GM21390 (cell line): ENCODE measurements at regions not wholly inside any gene's neighbourhood (a gene's known extent, or its start where the extent isn't known, plus 50 kb on each side); places are given as distances from the start of the nearest gene placed in this dataset.
"Not testable (repeated sequence)": the region's sequence is repeated elsewhere in the genome, so short reads cannot be mapped to it uniquely, and the experiment has no call there.

ENCODE experiments used
- ATAC-seq: cut with Tn5 transposase; IDR thresholded peaks from one replicate; pipeline ENCODE4 v1.9.1; 2021; ENCODE audit not compliant: unreplicated experiment

DNA sequence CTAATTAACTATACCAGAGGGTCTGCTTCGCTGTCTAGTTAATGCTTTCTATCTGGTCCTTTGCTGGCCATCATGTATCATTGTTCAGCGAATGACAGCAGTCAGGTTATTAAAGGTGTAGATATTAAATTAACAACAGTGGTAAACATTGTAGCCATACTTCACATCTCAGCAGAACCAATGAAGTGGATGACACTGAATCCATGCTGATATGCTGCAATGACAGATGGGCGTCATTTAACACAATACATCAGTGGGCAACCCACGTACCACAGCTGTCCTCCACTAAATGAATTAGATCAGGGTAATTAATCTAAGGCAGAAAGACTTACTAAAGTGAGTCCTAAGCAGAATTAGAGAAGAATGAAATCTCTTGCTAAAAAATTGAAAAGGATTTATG is 767.2 kb downstream of the NXPH1 start:
- no peak for ATAC-seq

- ATAC-seq: no peak
Measured at GRCh38 chr7:9201928-9202327, 768.5 kb downstream of the NXPH1 start.

GRCh38 chr7:9204571-9204970 is 771.2 kb downstream of the NXPH1 start:
- no peak for ATAC-seq

DNA sequence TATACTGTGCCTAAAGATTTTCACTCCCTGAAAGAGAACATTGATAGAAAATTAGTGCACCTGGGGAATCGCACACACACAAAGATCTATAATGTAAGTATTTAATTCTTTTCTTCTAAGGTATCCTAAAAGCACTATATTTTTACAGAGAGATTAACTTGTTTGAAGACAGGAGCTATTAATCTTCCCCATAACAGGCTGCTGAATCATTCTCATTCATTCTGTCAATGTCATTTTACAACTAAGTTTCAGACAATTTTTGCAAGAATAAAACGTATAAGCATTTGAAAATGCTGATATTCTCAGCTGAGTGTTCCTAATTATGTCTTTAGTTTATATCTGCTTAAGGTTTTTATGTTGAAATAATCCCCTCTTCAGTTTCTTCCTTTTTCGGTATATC is 776.7 kb downstream of the NXPH1 start:
- ATAC-seq: no peak

DNA sequence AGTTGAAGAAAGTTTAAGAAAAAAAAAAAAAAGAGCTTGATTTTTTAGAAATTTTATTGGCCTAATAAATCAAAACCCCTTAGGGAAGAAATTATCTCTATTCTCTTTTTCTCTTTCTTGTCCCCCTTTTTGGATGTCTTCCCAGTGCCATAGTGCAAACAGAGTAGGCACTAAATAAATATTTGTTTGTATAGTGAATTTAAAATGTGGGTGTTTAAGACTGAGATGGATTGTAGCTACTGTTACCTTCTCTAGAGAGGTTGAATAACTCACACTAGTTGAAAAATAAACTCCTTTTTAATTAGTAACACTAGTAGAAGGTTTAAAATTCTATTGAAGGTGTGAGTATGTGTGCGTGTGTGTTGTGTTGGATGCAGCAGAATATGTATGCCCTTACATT is 783.8 kb downstream of the NXPH1 start:
- no peak for ATAC-seq

DNA sequence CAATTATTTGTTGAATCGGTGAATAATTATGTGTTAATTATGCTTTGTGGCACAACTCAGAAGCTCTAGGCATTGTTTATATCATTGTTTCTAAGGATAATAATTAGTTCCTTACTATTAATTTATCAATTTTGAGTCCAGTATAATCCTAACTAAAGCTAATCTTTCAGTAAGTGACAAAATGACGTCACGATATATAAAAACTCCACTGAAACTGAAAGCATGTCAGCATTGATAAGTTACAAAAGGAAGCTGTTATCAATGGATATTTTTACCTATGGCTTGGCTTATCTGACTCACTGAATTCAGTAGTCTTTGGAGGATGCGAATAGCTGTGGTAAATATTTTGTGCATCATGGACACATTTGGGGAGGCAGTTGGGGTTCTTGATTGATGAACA is 793.1 kb downstream of the NXPH1 start:
- ATAC-seq: no peak

GRCh38 chr7:9231630-9232121 is 798.3 kb downstream of the NXPH1 start:
- no peak for ATAC-seq

DNA sequence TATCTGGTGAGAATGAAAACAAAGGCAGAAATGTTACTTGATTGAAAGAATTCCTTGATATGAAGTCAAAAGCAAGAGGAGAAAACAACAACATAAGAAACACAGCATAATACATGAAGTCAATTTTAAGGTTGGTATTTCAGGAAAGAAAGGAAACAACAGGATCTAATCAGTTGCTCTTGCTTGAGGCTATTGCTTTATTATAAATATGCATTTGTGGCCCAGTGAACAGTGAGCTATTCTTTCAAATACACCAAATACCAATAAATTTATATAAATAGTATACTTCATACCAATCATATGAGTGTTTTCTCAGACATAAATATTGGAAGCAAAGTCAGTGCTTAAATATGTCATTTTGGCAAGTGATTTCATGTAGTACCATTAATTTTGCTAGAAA is 806.6 kb downstream of the NXPH1 start:
- no peak for ATAC-seq

DNA sequence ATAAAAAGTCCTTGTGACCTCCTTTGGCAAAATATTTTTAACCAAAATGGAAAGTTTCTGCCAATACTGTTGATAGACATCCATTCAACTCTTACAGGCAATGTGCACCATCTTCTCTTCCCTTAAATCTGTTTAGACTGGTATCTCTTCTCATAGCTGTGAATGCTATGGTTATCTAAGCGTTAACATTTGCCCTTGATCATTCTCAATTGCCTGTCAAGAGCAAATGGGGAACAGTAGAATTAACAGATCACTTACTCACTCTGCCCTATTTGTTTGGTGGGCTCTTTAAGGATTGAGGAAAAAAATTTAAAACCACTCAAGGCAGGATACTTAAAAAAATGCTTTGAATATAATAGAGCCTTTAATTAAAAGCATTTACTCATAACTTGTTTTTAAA is 808.4 kb downstream of the NXPH1 start:
- ATAC-seq: no peak

- no peak for ATAC-seq
Measured at GRCh38 chr7:9242636-9243035, 809.2 kb downstream of the NXPH1 start.

DNA sequence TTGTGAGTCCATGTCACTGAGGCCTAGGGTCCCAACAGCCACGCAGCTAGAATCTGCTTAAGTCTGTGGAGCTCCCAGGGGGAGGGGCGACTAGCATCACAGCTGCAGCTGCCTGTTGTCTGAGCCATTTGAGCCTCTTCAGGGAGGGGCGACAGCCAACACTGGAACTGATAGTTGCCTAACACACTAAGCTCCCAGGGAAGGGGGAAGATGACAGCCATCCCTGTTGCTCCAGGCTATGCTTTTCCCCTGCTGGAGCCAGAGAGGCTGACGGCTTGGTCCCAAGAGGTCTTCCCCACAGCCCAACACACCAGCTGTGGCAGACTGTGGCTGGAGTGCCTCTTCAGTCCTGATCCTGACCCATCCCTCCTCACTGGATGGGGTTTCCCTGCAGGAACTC is 817.5 kb downstream of the NXPH1 start:
- ATAC-seq: no peak

- no peak for ATAC-seq
Measured at GRCh38 chr7:9264395-9264794, 831.0 kb downstream of the NXPH1 start.

DNA sequence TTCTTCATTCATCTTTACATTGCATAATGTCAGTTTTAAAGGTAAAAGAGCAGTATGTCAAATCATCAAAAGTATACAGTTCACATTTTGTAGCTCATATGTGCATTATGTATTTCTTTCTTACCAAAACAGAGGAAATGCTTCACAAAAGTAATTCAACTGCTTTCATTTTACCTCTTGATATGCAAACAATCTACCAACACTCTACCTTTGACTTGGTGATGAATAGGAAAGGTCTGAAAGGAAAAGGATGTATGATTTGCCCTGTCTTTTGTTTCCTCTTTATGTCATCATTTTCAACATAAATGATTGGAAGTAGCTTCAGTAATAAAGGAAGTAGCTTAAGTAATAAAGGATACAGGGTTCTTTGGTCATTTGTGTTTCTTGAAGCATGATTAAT is 846.7 kb downstream of the NXPH1 start:
- ATAC-seq: no peak

- no peak for ATAC-seq
Measured at GRCh38 chr7:9283246-9283645, 849.8 kb downstream of the NXPH1 start.

- no peak for ATAC-seq
Measured at GRCh38 chr7:9302436-9302835, 869.0 kb downstream of the NXPH1 start.

DNA sequence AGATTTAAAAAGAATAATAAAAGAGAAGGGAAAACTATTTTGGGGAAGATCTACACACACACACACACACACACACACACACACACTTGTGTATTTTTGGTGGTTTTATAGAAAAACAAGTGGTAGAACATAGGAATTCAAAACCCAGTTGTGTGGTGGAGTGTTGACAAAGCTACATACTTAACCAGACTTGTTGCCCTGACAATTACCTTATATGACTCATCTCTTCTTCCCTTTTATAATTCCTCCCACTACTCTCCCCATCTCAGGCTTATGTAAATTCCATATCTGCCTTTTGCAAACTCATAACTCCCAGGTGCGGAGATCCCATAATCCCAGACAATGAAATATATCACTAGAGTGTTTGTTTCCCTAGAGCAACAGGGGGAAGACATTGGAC is 873.7 kb downstream of the NXPH1 start:
- ATAC-seq: no peak

- ATAC-seq: no peak
Measured at GRCh38 chr7:9324513-9324912, 891.1 kb downstream of the NXPH1 start.

DNA sequence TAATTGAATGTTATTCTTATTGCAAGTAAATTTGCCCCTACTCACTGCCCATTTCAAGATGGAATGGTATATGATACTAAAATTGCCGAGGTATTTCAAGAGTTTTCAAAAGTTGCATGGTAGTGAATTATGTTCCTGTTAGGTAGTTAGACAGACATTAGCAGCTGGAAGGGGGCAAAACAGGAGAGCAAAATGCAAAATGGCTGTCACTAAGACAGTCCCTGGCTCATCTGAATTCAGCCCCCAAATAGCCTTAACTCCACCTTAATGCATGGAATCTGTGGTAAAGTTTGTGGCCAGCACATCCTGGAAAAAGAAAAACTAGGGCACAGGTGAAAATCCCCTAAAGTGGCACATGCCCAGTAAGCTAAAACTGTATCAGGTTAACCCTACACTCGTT is 894.9 kb downstream of the NXPH1 start:
- ATAC-seq: no peak

DNA sequence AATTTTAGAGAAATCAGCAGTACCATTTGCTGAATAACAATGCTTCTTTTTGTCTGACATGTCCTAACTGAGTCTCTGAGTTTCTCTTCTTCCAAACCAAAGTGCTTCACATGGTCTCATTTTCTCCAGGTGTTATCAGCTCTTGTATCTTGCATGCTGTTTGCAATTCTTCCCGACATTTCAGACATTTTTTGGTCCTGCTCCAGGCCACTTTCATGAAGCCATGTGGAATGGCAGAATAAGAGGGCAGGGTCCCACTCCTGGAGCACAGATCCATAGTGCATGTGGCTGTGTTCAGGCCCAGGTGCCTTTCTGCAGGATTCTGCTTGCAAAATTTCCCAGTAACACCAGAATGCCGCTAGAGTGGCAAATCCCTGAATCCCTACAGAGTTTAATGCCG is 916.2 kb downstream of the NXPH1 start:
- ATAC-seq: no peak

GRCh38 chr7:9391221-9391620 is 957.8 kb downstream of the NXPH1 start:
- ATAC-seq: no peak

DNA sequence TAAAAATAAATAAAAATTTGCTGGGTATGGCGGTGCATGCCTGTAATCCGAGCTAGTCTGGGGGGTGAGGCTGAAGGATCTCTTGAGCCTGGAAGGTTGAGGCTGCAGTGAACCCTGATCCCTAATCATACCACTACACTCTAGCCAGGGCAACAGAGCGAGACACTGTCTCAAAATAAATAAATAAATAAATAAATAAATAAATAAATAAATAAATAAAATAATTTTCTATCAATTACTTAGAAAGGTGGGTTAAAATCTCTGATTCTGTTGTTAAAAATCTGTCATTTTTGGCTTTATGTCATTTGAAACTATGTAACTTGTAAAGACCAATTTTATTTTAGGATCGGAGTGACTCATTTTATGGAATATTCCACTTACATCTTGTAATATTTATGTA is 958.6 kb downstream of the NXPH1 start:
- ATAC-seq: no peak

- not testable (repeated sequence) for ATAC-seq
Measured at GRCh38 chr7:9404386-9404785, 971.0 kb downstream of the NXPH1 start.

- ATAC-seq: no peak
Measured at GRCh38 chr7:9407816-9408215, 974.4 kb downstream of the NXPH1 start.

DNA sequence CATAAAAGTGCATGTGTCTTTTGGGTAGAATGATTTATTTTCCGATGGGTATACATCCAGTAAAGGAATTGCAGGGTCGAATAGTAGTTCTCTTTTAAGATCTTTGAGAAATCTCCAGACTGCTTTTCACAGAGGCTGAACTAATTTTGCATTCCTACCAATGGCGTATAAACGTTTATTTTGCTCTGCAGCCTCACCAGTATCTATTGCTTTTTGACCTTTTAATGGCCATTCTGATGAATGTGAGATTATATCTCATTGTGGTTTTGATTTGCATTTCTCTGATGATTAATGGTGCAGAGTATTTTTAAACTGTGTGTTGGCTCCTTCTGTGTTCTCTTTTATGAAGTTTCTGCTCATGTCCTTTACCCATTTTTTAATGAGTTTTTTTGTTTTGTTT is 1020.1 kb downstream of the NXPH1 start:
- ATAC-seq: no peak
